ENCODE measurements at regions not wholly inside any gene's neighbourhood (a gene's known extent, or its start where the extent isn't known, plus 50 kb on each side); places are given as distances from the start of the nearest gene placed in this dataset.

DNA sequence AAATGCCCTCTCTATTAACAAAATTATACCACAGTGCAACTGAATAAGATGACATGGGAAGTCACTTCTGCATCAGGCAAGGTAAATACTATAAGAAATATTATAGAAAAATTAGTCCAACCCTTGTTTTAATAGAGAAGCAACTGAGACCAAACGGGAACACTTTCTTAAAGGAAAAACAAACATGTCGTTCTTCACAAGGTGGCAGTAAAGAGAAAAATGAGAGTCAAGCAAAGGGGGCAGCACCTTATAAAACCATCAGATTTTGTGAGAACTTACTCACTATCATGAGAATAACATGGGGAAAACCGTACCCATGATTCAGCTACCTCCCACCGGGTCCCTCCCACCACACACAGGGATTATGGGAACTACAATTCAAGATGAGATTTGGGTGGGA lies 481.7 kb upstream of the CRIM1 start:
- WGBS, 2 donors = 72 to 81% methylated on average over 4 of the region's 4 CpGs
- Histone ChIP-seq H3K4me1 (ENCODE audit: control insufficient read depth in 5 of 5, insufficient read depth in 5 of 5, low read length in 5 of 5) (no peaks in the 10 kb centered on the region), H3K36me3 (ENCODE audit: control insufficient read depth in 4 of 4, insufficient read depth in 4 of 4, low read length in 4 of 4) (no peaks in the 10 kb centered on the region), H3K27me3 (ENCODE audit: control insufficient read depth in 3 of 3, insufficient read depth in 3 of 3, low read length in 2 of 3) (no peaks in the 10 kb centered on the region), H3K4me3 (no peak overlapping the region), H3K9ac (ENCODE audit: insufficient read depth in 1 of 2, low read length in 2 of 2) (no peak overlapping the region), H3K9me3 (ENCODE audit: control insufficient read depth in 4 of 4, insufficient read depth in 3 of 4, low read length in 3 of 4) (no peaks in the 10 kb centered on the region), H3K27ac (ENCODE audit: low read depth in 1 of 2, low read length in 1 of 2) (no peak overlapping the region)
- ATAC-seq (ENCODE audit: insufficient read depth, low FRiP score) (no peak), DNase-seq (no peak)
- TF ChIP-seq, protein P1, sequence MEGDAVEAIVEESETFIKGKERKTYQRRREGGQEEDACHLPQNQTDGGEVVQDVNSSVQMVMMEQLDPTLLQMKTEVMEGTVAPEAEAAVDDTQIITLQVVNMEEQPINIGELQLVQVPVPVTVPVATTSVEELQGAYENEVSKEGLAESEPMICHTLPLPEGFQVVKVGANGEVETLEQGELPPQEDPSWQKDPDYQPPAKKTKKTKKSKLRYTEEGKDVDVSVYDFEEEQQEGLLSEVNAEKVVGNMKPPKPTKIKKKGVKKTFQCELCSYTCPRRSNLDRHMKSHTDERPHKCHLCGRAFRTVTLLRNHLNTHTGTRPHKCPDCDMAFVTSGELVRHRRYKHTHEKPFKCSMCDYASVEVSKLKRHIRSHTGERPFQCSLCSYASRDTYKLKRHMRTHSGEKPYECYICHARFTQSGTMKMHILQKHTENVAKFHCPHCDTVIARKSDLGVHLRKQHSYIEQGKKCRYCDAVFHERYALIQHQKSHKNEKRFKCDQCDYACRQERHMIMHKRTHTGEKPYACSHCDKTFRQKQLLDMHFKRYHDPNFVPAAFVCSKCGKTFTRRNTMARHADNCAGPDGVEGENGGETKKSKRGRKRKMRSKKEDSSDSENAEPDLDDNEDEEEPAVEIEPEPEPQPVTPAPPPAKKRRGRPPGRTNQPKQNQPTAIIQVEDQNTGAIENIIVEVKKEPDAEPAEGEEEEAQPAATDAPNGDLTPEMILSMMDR (IDR thresholded peaks at IDR 0.05; ENCODE audit: control extremely low read depth, extremely low read depth) = no peak

DNA sequence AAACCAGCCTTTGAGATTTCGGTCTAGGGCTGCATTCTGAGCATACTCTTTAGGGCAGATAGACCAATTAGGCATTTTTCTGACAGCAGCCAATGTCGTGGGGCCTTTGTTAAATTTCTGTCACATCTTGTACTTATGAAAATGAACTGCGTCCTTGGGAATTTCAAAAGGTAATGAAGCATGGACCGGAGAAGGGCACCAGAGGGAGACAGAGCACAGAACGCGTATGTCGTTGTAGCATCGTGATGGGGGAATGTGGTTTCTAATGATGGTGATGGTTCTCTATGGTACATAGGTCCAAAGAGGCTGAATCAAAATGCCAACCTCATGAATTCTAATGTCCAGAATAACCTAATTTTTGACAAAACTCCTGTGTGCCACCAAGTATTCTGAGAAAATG lies 483.9 kb upstream of the CRIM1 start:
- DNase-seq (no peak), ATAC-seq (ENCODE audit: insufficient read depth, low FRiP score) (no peak)
- no peaks in the 10 kb centered on the region for H3K36me3 ChIP-seq (ENCODE audit: control insufficient read depth in 4 of 4, insufficient read depth in 4 of 4, low read length in 4 of 4)
- WGBS, 2 donors = 82 to 84% methylated on average over 8 of the region's 8 CpGs
- TF ChIP-seq, protein P1 (IDR thresholded peaks at IDR 0.05; ENCODE audit: control extremely low read depth, extremely low read depth) = no peak
- no peak overlapping the region for H3K27ac ChIP-seq (ENCODE audit: low read depth in 1 of 2, low read length in 1 of 2)
- H3K4me1 ChIP-seq (ENCODE audit: control insufficient read depth in 5 of 5, insufficient read depth in 5 of 5, low read length in 5 of 5) = no peaks in the 10 kb centered on the region
- H3K9me3 ChIP-seq (ENCODE audit: control insufficient read depth in 4 of 4, insufficient read depth in 3 of 4, low read length in 3 of 4) = no peaks in the 10 kb centered on the region
- no peaks in the 10 kb centered on the region for H3K27me3 ChIP-seq (ENCODE audit: control insufficient read depth in 3 of 3, insufficient read depth in 3 of 3, low read length in 2 of 3)
- H3K9ac ChIP-seq (ENCODE audit: insufficient read depth in 1 of 2, low read length in 2 of 2) = no peak overlapping the region
- no peak overlapping the region for H3K4me3 ChIP-seq

DNA sequence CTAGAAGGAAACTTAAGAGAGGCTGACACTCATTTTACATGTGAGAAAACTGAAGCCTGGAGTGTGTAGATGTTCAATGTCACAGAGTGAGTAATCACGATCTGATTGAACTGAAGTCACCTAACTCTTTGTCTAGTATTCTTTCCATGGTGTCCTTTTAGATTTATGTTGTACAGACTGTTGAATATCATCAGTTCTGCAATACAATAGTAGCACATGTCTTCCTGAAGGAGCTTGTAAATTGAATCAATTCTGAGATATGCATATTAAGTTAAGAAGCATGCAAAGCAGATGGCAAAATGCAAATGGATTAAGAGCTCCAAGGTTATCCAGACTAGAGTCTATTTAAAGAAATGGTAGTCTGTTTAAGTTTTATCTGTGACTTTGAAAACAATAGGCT lies 484.9 kb upstream of the CRIM1 start:
- whole genome bisulfite sequencing, 2 donors = 69 to 89% methylated on average over 1 of the region's 1 CpG
- H3K27me3 ChIP-seq (ENCODE audit: control insufficient read depth in 3 of 3, insufficient read depth in 3 of 3, low read length in 2 of 3) = no peaks in the 10 kb centered on the region

DNA sequence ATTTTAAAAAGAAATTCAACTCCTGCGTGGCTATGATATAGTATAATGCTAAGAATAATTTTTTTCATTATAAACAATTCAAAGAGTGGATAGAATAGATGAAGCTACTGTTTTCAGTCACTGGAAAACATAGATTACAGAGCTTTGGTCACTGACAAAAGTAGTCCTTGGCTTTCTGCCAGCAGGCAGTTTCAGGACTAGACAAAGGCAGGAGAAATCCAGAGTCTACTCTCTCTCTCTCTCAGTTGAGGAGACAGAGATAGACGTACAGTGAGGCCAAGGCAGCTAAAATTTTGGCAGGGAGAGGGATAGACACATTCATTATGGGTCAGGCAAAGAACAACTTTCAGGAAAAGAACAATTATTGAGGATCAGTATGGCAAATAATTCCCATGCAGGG lies 491.4 kb upstream of the CRIM1 start:
- H3K4me3 ChIP-seq = no peak overlapping the region
- no peaks in the 10 kb centered on the region for H3K27me3 ChIP-seq (ENCODE audit: control insufficient read depth in 3 of 3, insufficient read depth in 3 of 3, low read length in 2 of 3)

More for the DNA sequence above, 484.9 kb upstream of the CRIM1 start:
- TF ChIP-seq, protein P1 (IDR thresholded peaks at IDR 0.05; ENCODE audit: control extremely low read depth, extremely low read depth) = no peak
- no peaks in the 10 kb centered on the region for H3K9me3 ChIP-seq (ENCODE audit: control insufficient read depth in 4 of 4, insufficient read depth in 3 of 4, low read length in 3 of 4)
- no peak overlapping the region for H3K27ac ChIP-seq (ENCODE audit: low read depth in 1 of 2, low read length in 1 of 2)
- no peaks in the 10 kb centered on the region for H3K4me1 ChIP-seq (ENCODE audit: control insufficient read depth in 5 of 5, insufficient read depth in 5 of 5, low read length in 5 of 5)
- ATAC-seq (ENCODE audit: insufficient read depth, low FRiP score) (no peak), DNase-seq (no peak)
- no peak overlapping the region for H3K4me3 ChIP-seq
- no peak overlapping the region for H3K9ac ChIP-seq (ENCODE audit: insufficient read depth in 1 of 2, low read length in 2 of 2)
- H3K36me3 ChIP-seq (ENCODE audit: control insufficient read depth in 4 of 4, insufficient read depth in 4 of 4, low read length in 4 of 4) = no peaks in the 10 kb centered on the region

More for the DNA sequence above, 491.4 kb upstream of the CRIM1 start:
- Histone ChIP-seq H3K9me3 (ENCODE audit: control insufficient read depth in 4 of 4, insufficient read depth in 3 of 4, low read length in 3 of 4) (no peaks in the 10 kb centered on the region), H3K27ac (ENCODE audit: low read depth in 1 of 2, low read length in 1 of 2) (no peak overlapping the region), H3K36me3 (ENCODE audit: control insufficient read depth in 4 of 4, insufficient read depth in 4 of 4, low read length in 4 of 4) (no peaks in the 10 kb centered on the region), H3K4me1 (ENCODE audit: control insufficient read depth in 5 of 5, insufficient read depth in 5 of 5, low read length in 5 of 5) (no peaks in the 10 kb centered on the region), H3K9ac (ENCODE audit: insufficient read depth in 1 of 2, low read length in 2 of 2) (no peak overlapping the region)
- peak; percentile 18 to 62 (median 32) for DNase-seq
- ATAC-seq (ENCODE audit: insufficient read depth, low FRiP score) = no peak
- TF ChIP-seq, protein P1 (IDR thresholded peaks at IDR 0.05; ENCODE audit: control extremely low read depth, extremely low read depth) = no peak
- 60 to 71% methylated on average over 2 of the region's 2 CpGs for WGBS, 2 donors

Data from lung (tissue), 11 donors.